Endothelial cell of umbilical vein (primary cell): ENCODE measurements at regions not wholly inside any gene's neighbourhood (a gene's known extent, or its start where the extent isn't known, plus 50 kb on each side); places are given as distances from the start of the nearest gene placed in this dataset.

Experiments used
- BruUV-seq: library from RNA; stranded (reverse); fragments of 400-500 nt; replicated peaks from 2 replicates; lab custom pipeline; 2021; lab: Mats Ljungman, UMichigan
- CTCF ChIA-PET: fragments of 300-600, 350-600 bp; sonication (Branson Sonifier 250); formaldehyde crosslinking; loops from one replicate; lab custom pipeline; 2021; ENCODE audit warnings: antibody characterized with exemption, inconsistent platforms; lab: Charles Lee
- POLR2A ChIA-PET: fragments of 300-600, 350-600 bp; sonication (Branson Sonifier 250); formaldehyde crosslinking; loops from one replicate; lab custom pipeline; 2021; ENCODE audit warnings: antibody characterized with exemption, inconsistent platforms; lab: Charles Lee
- DNase-seq: peaks from one replicate; pipeline ENCODE4 v3.0.0-alpha.2; 2011; ENCODE audit warnings: low read depth, low spot score
- FAIRE-seq: peaks from 2 replicates; lab custom pipeline; 2011; peaks lifted over from hg19 to GRCh38; lab: Jason Lieb, UNC
- H2AFZ ChIP-seq: 2 replicates; pipeline ENCODE4 v1.6.0; 2012; ENCODE audit warnings: low read depth, low read length, control low read depth, inconsistent platforms
- H3K27ac ChIP-seq: 2 replicates; pipeline ENCODE4 v1.5.1; 2011; ENCODE audit warnings: low read depth, mild to moderate bottlenecking, control low read depth, low read length, moderate library complexity; ENCODE audit not compliant: insufficient read depth
- H3K27me3 ChIP-seq, 2 experiments: 2 replicates each; pipeline versions ENCODE4 v1.6.0 to v1.6.1; 2011; ENCODE audit warnings: low read length in 2 of 2, mixed read lengths in 1 of 2; ENCODE audit not compliant: control insufficient read depth in 2 of 2, insufficient read depth in 2 of 2
- H3K36me3 ChIP-seq, 2 experiments: 2 replicates in 1 of 2; 3 replicates in 1 of 2; pipeline ENCODE4 v1.5.1; 2011; ENCODE audit warnings: low read length in 2 of 2, mild to moderate bottlenecking in 1 of 2, moderate library complexity in 1 of 2; ENCODE audit not compliant: control insufficient read depth in 2 of 2, insufficient read depth in 2 of 2; ENCODE audit errors: extremely low read depth in 1 of 2
- H3K4me1 ChIP-seq: 3 replicates; pipeline ENCODE4 v1.5.1; 2011; ENCODE audit warnings: mild to moderate bottlenecking, low read length; ENCODE audit not compliant: control insufficient read depth, insufficient read depth; ENCODE audit errors: extremely low read depth
- H3K4me2 ChIP-seq: 2 replicates; pipeline ENCODE4 v1.6.1; 2011; ENCODE audit warnings: low read length, control low read depth, mixed read lengths; ENCODE audit not compliant: insufficient read depth
- H3K4me3 ChIP-seq, 3 experiments: fragments of 200-600 bp in 1 of 3; sonication (generic), shearing (Covaris generic) in 1 of 3; replicated peaks in 1 of 3; 2 replicates each; pipeline ENCODE4 v1.5.1; 2011 to 2016; ENCODE audit warnings: control low read depth in 3 of 3, low read length in 3 of 3, mild to moderate bottlenecking in 2 of 3, inconsistent platforms in 1 of 3, low read depth in 1 of 3, moderate library complexity in 1 of 3; ENCODE audit not compliant: insufficient read depth in 1 of 3
- H3K79me2 ChIP-seq: 2 replicates; pipeline ENCODE4 v1.6.0; 2012; ENCODE audit warnings: low read length, inconsistent platforms; ENCODE audit not compliant: control insufficient read depth, insufficient read depth
- H3K9ac ChIP-seq: replicated peaks from 2 replicates; pipeline ENCODE3; 2011; ENCODE audit warnings: low read length, control low read depth; ENCODE audit not compliant: insufficient read depth; ENCODE audit errors: extremely low read depth
- H3K9me1 ChIP-seq: replicated peaks from 3 replicates; pipeline ENCODE4 v1.6.0; 2011; ENCODE audit warnings: mild to moderate bottlenecking, low read length; ENCODE audit not compliant: control insufficient read depth, insufficient read depth; ENCODE audit errors: extremely low read depth
- H3K9me3 ChIP-seq: replicated peaks from 2 replicates; pipeline ENCODE4 v1.5.1; 2012; ENCODE audit warnings: low read length, inconsistent platforms; ENCODE audit not compliant: control insufficient read depth, insufficient read depth
- H4K20me1 ChIP-seq: replicated peaks from 2 replicates; pipeline ENCODE3; 2011; ENCODE audit warnings: mild to moderate bottlenecking, low read length; ENCODE audit not compliant: control insufficient read depth, insufficient read depth; ENCODE audit errors: extremely low read depth
- CTCF ChIP-seq, 2 donors: IDR thresholded peaks; 1 replicate in 1 of 2; 2 replicates in 1 of 2; pipeline ENCODE4 v1.5.1; 2011; ENCODE audit warnings: low read length in 2 of 2, mild to moderate bottlenecking in 2 of 2, moderate library complexity in 2 of 2, control low read depth in 1 of 2, inconsistent platforms in 1 of 2, low read depth in 1 of 2; ENCODE audit not compliant: insufficient read depth in 1 of 2; ENCODE audit errors: extremely low read depth in 1 of 2
- EZH2 ChIP-seq: IDR thresholded peaks from 2 replicates; pipeline ENCODE4 v1.6.1; 2012; ENCODE audit warnings: borderline replicate concordance, low read depth, mild to moderate bottlenecking, moderate library complexity, low read length, inconsistent platforms; ENCODE audit not compliant: severe bottlenecking
- FOS ChIP-seq: IDR thresholded peaks from 2 replicates; pipeline ENCODE4 v1.6.1; 2011; ENCODE audit warnings: mild to moderate bottlenecking, low read length, moderate library complexity, borderline replicate concordance; ENCODE audit not compliant: insufficient read depth
- GATA2 ChIP-seq: IDR thresholded peaks from 2 replicates; pipeline ENCODE4 v1.7.0; 2011; ENCODE audit warnings: low read depth, mild to moderate bottlenecking, moderate library complexity, mixed read lengths, low read length; ENCODE audit not compliant: insufficient read length, insufficient read depth
- JUN ChIP-seq: IDR thresholded peaks from 2 replicates; pipeline ENCODE4 v1.6.1; 2011; ENCODE audit warnings: borderline replicate concordance, low read depth; ENCODE audit not compliant: insufficient read length, insufficient read depth
- MAX ChIP-seq: IDR thresholded peaks from 2 replicates; pipeline ENCODE4 v1.6.1; 2011; ENCODE audit not compliant: insufficient read depth, insufficient read length
- MYC ChIP-seq: IDR thresholded peaks from one replicate; pipeline ENCODE4 v1.6.1; 2011; ENCODE audit warnings: mild to moderate bottlenecking, low read depth, low read length
- POLR2A ChIP-seq: IDR thresholded peaks from 2 replicates; pipeline ENCODE4 v1.6.1; 2012; ENCODE audit warnings: low read depth, mild to moderate bottlenecking, control low read depth, low read length
- POLR2AphosphoS5 ChIP-seq: IDR thresholded peaks from 2 replicates; pipeline ENCODE4 v1.6.1; 2012; ENCODE audit warnings: low read depth, mild to moderate bottlenecking, control low read depth, low read length, moderate library complexity; ENCODE audit not compliant: insufficient read depth
- dilution Hi-C: fragments of 300-500 bp; cut with MboI; formaldehyde crosslinking; loops from one replicate; pipeline ENCODE4 v1.15.0; 2019; ENCODE audit warnings: low sequenced_read_pairs; ENCODE audit not compliant: extremely low pct_ligation_motif_present
- intact Hi-C: fragments of 100-400 bp; cut with micrococcal nuclease; formaldehyde crosslinking; loops from one replicate; pipeline ENCODE4 v1.10.0; 2022

- H3K36me3 ChIP-seq: no peaks in the 10 kb centered on the region
- ChIA-PET POLR2A (no interaction called here), CTCF (no interaction called here)
- dilution Hi-C loops: no loop called here
- BruUV-seq: no TSS peak
- H3K4me1 ChIP-seq: no peaks in the 10 kb centered on the region
- no peaks in the 10 kb centered on the region for H3K9me3 ChIP-seq
- peaks cover 1 to 6% of the 10 kb centered on the region in 2 experiments for H3K27me3 ChIP-seq
- no peaks in the 10 kb centered on the region for H3K9me1 ChIP-seq
- no peak overlapping the region for H3K4me2 ChIP-seq
- no peak overlapping the region for H3K9ac ChIP-seq
- FAIRE-seq: no peak
- no peak overlapping the region for H3K4me3 ChIP-seq
- TF ChIP-seq CTCF (IDR thresholded peaks at IDR 0.05; ENCODE audit: extremely low read depth in 1 of 2, insufficient read depth in 1 of 2, low read depth in 1 of 2, low read length in 2 of 2) (no peak), FOS (no peak), GATA2 (no peak), JUN (no peak)
- DNase-seq: no peak
- H3K27ac ChIP-seq: no peak overlapping the region
- H4K20me1 ChIP-seq: no peaks in the 10 kb centered on the region
- intact Hi-C loops: no loop called here
- no peaks in the 10 kb centered on the region for H3K79me2 ChIP-seq
- H2AFZ ChIP-seq: no peak overlapping the region
Observed at GRCh38 chr3:150063237-150063636, 92.5 kb upstream of the PFN2 start.

- POLR2A ChIA-PET: no interaction called here
- Histone ChIP-seq H3K27me3 (peaks cover 1 to 6% of the 10 kb centered on the region in 2 experiments), H4K20me1 (no peaks in the 10 kb centered on the region), H3K36me3 (no peaks in the 10 kb centered on the region), H3K27ac (no peak overlapping the region), H2AFZ (no peak overlapping the region), H3K4me1 (no peaks in the 10 kb centered on the region), H3K4me2 (no peak overlapping the region), H3K4me3 (no peak overlapping the region), H3K9me3 (no peaks in the 10 kb centered on the region), H3K9ac (no peak overlapping the region), H3K9me1 (no peaks in the 10 kb centered on the region), H3K79me2 (no peaks in the 10 kb centered on the region)
- FAIRE-seq (no peak), DNase-seq (no peak)
- CTCF ChIA-PET: no interaction called here
- dilution Hi-C loops: no loop called here
- no TSS peak for BruUV-seq
- intact Hi-C loops: no loop called here
- TF ChIP-seq FOS: no peak
- TF ChIP-seq MYC: no peak
- TF ChIP-seq GATA2: no peak
- TF ChIP-seq MAX: no peak
- TF ChIP-seq POLR2A: no peak
- TF ChIP-seq JUN: no peak
- TF ChIP-seq EZH2: no peak
- no peak for TF ChIP-seq CTCF (IDR thresholded peaks at IDR 0.05; ENCODE audit: extremely low read depth in 1 of 2, insufficient read depth in 1 of 2, low read depth in 1 of 2, low read length in 2 of 2)
- TF ChIP-seq POLR2AphosphoS5: no peak
Observed at GRCh38 chr3:150062492-150062891, 91.8 kb upstream of the PFN2 start.
